ENCODE measurements at regions not wholly inside any gene's neighbourhood (a gene's known extent, or its start where the extent isn't known, plus 50 kb on each side); places are given as distances from the start of the nearest gene placed in this dataset.
A peak's percentile ranks its signal among the peaks of the same experiment; 100 is the strongest.

DNA sequence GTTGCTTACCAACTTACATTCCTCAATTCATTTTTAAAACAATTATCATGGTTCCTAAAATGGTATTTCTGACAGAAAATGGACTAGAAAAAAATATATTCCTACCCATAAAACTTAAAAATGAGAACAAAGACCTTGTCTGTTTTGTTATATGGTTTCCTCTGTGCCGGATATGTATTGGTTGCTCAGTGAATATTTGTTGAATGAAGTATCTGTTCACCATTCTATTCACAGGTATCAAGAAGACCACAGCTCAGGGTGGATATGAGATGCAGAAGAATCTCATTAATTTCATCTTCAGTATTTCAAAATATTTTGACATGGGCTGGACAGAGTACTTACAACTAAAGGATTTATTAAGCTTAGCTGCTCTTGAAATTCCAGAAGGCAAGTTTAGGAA lies 58.1 kb downstream of the TUSC7 start:
- DNase-seq: no peak

DNA sequence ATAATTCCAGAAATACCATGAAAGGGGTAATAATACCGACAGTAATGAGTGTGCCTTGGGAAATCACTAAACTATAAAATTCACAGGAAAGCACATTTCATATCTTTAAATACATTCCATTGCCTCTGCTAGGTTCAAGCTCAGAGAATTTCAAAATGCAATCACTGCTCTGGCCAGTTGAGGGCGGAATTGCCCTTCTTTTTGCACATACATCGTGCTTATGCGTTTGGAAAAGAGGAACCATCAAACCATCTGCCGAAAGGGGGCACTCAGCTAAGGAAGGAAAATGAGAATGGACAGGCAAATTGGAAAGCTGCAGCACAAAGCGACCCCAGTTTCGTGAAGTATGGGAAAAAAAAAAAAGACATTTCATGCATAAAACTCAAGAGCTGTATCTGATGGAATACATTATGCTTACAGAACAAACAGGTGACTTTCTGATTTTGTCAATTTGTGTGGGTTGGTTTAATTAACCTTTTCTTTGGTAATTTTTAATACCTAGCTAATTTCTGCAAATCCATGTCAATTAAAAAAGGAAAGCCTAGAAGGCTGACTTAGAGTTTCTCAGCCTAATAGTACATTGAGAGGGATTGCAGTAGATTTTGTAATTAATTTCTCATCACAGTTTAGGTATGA lies 61.4 kb downstream of the TUSC7 start:
- peak; percentile 67 for DNase-seq

DNA sequence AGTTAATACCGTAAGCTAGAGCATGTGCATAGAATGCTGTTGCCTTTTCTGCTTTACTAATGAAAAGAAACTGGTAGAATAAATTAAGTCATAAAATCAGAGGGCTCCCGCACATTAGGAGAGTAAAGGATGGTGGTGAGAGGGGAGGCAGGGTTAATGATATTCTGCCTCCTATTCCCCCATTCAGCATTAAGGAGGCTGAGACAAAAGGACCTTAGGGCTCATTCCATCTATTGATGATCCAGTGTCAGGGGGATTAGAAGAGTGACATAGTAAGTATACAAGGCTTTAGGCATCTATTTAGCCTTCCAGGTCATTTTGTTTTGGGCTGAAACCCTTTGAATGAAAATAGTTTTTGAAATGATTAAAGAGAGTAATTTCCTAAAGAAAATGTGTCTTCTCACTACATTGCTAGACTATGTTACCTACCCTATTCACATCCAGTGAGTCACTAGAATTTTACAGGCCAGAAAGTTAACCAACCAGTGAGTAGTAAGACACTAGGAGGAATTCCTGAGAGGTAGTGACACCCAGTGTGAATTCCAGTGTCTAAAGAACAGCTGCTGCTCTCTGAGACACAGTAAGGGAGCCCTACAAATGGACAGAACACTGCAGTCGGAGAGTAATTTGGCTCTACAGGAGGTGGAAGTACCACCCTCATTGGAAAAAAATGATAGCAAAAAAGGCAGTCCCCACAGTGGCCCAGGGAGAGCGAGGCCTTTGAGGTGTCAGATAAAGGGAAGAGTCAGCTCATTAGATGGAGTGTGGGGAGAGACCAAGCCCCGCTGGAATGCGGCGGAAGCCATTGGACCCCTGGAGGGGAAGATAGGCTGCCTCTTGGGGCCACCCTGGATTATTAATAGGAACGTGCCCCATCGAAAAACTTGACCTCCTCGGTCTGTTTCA lies 67.6 kb downstream of the TUSC7 start:
- DNase-seq: no peak

DNA sequence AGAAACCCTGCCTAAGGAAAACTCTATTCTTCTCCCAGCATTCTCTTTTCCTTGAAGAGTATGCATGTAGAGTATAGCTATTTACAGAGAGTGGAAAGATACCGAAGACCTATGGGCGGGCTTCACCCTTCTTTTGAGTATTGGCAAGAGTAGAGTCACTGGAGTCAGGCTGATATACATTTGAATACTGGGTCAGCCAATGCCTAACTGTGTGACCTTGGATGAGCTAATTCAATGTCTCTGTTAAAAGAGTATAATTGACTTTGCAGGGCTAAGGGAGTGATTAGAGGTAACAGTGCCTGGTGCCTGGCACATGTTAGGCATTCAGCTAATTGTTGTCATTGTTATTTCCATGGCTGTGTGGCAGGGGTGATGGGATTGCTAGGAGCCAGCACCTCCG lies 75.6 kb downstream of the TUSC7 start:
- DNase-seq: no peak

DNA sequence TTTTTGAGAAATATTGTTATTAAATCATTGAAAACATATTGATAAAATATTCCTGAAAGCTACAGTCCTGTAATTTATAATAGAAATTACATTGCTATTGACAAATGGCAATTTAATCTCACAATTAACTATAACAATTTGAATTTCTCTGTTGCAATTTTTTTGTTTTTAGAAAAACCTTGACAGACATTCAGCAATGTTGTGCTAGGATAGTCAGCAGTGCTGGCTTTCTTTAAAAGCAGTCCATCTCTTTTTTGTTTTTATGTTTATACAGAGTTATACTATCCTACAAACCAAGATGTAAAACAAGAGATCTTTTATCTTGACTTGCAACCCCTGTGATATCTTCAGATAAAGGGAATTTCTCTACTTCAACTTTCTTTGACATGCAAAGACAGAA lies 93.1 kb downstream of the TUSC7 start:
- DNase-seq: no peak

DNA sequence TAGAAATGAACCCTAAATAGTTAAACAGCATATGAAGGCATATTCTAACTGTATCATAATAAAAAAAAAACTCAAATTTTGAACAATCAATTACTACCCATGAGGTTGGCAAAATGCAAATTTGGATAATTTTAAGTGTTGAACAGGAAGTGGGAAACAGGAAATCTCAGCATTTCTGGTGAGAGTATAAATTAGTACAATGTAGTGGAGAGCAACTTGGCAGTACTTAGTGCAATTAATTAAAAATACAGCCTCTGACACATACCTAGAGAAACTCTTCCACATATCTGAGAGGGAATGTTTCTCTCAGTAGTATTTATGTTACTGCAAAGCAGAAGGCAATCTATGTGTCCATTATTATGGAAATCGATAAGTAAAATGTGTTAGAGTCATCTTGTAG lies 96.8 kb downstream of the TUSC7 start:
- DNase-seq: no peak

DNA sequence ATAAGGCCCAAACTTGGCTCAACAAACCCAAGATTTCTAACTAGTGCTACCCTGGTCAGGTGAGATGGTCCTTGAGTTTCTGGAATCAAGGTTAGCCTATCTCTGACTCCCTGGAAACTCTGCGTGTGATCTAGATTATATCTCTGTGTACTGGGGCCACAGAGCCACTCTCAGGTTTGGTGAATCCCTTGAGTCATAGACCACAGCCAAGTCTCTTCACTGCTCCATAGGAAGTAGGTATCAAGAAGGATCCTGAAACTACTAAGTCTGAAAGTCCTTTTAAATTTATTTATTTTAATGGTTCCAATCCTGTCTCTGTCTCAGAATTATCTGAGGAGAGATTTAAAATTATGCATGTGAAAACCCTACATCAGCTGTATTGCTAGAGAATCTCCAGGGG lies 99.1 kb downstream of the TUSC7 start:
- DNase-seq: no peak

DNA sequence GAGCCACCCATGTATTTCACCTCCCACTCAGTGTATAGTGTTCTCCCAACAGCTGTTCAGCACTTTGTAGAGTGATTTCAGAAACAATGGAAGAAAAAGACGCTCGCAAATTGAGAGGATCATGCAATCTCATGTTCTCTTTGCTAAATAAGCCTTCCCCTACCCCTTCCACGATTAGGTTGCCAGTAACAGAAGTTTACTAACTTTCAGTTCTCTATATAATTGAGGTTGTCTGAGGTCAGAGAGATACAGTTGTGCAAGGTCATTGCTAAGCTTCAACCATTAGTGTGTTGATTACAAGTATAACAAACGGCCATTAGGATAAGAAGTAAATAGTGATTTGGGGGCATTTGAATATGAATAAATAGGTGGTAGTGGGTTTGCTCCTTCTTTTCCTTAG lies 99.6 kb downstream of the TUSC7 start:
- no peak for DNase-seq

DNA sequence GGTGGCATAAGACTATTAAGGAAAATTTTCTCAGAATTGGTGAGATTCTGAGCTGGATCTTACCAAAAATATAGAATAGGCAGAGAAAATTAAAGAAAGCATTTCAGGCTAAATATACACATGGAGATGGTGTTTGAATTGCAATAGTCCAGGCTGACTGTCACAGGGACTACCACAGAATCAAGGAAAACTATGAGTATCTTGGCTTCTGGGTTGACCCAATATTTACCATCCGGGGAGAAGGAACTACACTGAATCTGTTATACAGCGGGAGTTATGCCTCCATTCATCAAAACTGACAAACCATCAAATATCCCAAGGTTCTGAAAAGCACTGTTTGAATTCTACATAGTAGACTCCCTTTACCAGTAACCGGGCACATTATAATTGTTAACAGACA lies 102.2 kb downstream of the TUSC7 start:
- DNase-seq: no peak

DNA sequence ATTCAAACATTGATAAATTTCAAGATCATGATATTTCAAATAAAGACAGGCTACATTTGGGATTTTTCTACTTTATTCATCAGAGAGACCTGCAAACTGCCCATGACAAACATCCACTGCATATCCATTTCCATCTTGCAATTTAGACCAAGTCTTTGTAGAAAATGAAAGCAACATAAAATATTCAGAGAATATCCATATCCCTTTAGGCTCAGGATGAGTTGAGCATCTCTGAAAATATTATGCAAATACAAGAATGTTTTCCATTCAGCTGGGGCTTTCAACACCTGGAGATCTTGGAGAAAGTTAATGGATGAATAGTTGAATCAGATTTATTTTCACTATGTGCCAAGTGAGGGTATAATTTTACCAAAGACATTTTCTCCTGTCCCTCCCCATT lies 103.4 kb downstream of the TUSC7 start:
- no peak for DNase-seq

DNA sequence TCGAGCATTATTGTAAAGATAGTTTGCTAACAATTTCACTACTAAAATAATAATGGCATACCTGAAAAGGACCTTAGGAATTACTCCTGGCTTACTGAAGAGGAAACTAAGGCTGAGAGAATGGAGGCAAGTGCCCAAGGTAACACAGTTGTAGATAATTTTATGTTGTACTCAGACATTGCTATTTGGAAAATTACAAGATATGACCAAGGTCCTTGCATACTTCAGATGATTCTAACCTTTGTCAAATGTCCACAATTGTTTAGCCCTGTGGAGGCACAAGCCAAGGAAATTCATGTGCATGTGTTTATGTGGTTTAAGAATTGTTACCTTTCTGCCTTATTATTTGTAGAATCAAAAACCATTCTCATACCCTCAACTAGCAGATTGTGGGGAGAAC lies 105.7 kb downstream of the TUSC7 start:
- DNase-seq: no peak

DNA sequence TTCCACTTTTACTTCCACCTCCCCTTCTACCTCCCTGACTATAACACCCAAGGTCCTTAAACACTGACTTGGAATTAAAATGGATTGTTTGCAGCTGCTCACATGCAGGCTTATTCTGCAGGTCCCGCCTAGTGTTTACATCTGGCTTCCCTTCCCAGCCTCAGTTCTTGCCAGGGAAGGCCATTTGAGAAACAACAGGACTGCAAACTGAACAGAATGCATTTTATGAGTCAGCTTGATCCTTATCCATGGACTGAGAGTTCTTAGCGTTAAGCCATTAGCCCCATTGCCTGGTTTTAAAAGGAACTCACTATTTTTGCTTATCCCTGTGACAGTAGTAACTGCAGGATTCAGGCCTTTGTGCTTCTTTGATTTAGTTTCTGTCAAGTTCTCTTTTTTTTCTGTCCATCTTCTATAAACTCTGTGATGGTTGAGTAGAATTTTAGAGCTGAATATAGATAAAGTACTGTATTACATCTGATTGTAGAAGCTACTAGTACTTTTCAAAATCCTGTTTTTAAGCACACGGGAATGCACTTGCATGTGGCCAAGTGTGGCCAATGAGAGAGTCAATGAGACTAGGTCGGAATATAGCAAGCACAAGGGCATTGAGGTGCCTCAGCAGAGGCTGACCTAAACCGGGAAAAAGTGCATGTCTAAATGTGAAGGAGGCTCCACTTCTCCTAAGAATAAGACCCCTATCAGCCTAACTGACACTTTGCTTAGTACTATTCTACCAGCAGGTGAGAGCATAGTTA lies 106.4 kb downstream of the TUSC7 start:
- DNase-seq: no peak

DNA sequence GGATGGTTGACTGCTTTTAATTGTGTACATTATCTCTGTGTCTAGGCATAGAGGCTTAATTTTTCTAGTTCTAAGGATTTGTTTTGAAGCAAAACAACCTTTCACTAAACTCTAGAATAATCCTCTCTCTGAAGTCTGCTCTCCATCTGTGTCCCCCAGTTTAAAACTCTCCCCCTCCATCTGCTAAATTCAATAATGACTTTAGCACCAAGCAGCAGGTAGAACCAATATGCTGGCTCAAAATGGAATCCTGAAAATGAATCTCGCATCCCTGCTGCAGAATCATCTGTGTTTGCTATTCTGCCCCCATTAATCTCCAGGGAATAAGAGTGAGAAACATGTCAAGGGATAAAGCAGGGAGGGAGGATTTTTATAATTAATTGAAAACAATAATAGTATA lies 111.8 kb downstream of the TUSC7 start:
- no peak for DNase-seq

DNA sequence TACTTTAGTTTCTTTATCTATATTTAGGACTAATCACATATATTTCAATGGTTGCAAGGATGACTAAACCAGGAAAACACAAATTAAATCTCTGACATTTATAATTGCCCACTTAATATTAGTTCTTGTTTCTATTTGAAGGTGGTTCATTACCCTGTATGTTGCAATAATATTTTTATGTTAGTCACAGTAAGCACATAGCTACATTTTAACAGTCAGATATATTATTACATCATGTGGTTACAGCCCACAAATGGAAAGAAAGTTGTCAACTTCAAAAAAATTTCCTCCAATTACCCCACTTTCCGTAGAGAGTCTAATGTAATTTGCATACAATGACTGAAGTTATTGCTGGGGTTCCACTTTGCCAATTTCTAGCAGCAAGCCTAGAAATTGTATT lies 114.6 kb downstream of the TUSC7 start:
- DNase-seq: no peak

DNA sequence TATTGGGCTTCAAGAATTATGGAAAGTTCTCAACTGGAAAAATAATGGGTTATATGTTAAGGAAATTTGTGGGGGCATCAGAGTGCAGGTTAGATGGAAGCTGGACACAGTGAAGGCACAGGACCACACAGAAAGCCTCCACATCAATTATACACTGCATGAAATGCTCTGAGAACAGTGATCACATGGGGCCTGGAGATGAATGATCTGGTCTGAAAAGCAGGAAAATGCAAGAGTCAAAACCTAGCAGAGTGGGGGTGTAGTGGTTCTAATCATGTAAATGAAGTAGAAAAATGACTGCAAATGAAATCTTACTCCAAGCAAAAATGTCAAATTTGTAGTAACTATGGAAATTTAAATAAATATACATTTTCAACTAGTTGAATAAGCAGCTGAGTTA lies 123.6 kb downstream of the TUSC7 start:
- DNase-seq: no peak

DNA sequence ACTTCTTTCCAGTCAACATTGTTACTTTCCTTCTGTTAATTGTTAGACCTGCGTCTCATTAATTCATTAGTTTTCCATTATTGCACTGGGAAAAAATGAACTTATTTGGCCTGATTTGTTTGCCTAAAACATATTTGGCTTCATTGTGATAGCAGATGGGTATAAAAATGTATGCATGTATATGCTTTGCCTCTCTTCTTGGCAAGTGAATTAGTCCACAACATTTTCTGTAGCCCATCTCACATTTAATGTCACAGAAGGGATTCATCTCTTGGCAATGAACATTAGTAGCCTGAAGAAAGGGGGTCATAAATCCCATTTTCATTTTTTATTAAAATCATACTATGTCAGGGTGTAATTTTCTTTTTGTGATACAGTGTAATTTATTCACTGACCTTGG lies 125.2 kb downstream of the TUSC7 start:
- DNase-seq: no peak

DNA sequence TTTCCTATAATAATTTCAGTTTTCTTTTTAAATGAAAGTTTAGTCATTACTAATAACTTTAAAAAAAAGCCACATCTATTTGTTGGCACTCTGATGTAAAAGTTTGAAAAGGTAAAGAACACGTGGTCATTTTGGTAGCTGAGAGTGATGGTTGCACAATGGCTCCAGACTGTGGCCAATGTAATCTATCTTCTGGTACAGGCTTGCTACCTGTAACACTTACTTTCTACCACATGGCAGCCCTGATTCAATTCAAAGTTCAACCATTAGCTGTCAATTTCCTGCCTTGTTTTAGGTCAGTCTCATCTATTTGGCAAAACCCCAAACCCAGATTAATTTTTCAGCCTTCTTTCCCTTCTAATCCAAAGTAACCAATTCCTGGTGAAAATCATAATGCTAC lies 126.1 kb downstream of the TUSC7 start:
- DNase-seq: no peak

DNA sequence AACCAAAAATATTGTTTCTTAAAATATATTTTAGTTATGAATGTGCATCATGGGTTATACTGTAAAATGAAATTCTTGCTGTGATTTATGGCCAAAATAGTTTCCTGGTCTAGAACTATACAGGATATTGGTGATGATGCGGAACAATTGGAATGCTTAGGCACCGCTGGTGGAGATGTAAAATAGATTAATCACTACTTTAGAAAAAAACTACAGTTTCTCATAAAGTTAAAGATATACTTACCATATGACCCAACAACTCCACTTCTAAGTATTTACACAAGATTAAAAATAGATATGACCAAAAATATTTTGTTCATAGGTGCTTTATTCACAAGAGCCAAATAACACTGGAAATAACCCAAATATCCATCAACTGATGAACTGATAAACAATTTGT lies 126.7 kb downstream of the TUSC7 start:
- DNase-seq: no peak

DNA sequence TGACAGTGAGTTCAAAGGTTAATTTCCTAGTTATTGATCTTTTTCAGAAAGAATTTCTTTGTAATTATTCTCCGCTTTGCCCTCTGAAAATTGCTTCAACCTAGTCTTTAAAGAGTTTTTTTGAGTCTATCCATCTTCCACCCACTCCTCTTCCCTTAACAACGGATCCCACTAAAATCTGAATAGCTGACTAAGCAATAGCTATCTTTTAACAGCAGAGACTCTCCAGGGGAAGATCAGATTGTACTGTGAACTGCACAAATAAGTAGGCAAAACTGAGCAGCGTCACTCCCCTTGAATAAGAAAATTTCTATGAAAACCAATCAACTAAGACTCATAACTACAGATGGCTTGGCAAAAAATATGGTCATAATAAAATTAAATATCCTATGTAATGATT lies 127.9 kb downstream of the TUSC7 start:
- DNase-seq: no peak

DNA sequence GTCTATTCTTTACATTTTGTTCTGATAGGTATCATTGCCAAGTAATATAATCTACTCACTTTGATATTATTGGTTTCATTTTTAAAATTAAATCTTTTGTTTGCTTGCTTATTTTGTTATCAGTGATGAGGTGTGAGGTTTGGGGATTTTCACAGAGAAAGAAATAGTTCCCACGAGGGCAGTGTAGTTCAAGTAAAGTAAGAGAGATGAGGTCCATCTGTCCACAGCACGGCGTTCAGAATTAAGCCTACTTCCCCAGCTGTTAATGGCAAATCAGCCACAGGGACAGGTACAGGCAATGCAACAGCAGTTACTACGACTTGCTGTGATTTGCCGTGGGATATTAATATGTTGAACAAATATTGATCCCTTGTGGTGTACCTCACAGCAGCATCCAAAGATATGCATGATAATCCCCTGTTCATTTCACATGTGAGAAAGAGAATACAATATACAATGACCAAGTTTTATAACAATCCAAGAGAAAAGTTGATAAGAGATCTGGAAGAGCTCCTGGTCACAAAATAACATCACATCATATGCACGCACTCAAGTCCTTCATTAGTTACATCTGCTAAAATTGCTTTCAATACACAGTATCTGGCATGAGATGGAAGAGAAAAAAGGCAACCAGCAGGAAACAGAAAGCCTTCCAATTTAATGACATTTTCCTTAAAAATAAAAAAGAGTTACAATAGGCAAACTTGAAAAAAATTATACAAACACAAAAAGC lies 131.6 kb downstream of the TUSC7 start:
- DNase-seq: no peak

DNA sequence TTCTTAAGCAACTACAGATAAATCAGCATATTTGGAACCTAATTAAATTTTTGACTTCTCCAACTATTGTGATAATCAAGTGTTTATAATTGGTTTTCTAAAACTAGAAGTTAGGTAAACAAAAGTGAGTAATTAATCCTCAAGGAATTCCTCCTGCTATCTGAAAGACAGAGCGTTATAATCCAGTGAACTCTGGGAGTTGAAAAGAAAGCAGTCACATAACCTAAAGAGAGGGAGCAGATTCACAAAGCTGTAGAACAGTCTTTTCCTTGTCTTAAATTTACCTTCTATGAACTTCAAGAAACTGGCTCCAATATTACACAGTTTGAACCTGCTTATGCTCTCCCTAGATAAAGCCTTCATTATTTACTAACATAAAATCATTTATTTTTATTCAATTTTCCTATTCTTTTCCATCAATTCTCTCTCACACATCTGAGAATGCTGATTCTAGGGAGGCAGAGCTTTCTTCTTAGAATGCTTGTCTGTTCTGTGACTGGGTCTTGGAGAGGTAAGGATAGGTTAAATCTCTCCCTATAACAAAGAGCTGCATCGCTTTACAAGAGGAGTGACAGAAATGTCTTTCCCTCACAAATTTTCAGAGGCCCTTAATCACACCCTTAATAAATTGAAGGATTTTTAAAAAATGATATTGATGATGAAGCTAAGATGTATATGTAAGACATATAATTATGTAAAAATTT lies 132.8 kb downstream of the TUSC7 start:
- no peak for DNase-seq

DNA sequence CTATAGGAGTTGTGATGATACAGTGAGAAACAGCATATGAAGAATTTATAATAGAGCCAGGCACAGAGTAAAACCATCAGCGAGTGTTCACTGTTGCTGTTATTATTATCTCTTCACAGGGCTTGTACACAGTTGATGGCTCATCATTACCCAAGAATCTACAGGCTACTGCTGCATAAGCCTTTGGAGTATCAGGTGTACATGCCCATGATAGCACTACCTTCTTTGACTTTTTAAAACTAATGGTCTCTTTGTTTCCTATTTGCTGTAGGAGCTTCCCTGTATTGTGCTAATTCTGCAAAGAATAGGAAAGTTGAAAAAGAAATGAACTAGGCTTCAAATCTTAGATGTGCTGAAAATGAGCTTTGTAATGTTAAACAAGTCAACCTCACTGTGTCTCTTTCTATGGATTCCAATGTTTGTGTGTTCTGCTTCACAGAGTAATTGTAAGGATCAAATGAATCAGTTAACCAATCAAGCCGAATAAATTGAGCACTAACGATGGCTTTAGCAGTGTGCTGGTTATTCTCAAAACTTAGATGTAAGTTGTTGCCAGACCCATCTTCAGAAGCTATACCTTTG lies 138.8 kb downstream of the TUSC7 start:
- no peak for DNase-seq

All from DMS 273 treated with DMSO at 0.1 percent for 48 hours (cell line).